Endothelial cell of umbilical vein (primary cell): ENCODE measurements at regions not wholly inside any gene's neighbourhood (a gene's known extent, or its start where the extent isn't known, plus 50 kb on each side); places are given as distances from the start of the nearest gene placed in this dataset.

Experiments used
- BruUV-seq: library from RNA; stranded (reverse); fragments of 400-500 nt; replicated peaks from 2 replicates; lab custom pipeline; 2021; lab: Mats Ljungman, UMichigan
- CTCF ChIA-PET: fragments of 300-600, 350-600 bp; sonication (Branson Sonifier 250); formaldehyde crosslinking; loops from one replicate; lab custom pipeline; 2021; ENCODE audit warnings: antibody characterized with exemption, inconsistent platforms; lab: Charles Lee
- POLR2A ChIA-PET: fragments of 300-600, 350-600 bp; sonication (Branson Sonifier 250); formaldehyde crosslinking; loops from one replicate; lab custom pipeline; 2021; ENCODE audit warnings: antibody characterized with exemption, inconsistent platforms; lab: Charles Lee
- DNase-seq: peaks from one replicate; pipeline ENCODE4 v3.0.0-alpha.2; 2011; ENCODE audit warnings: low read depth, low spot score
- FAIRE-seq: peaks from 2 replicates; lab custom pipeline; 2011; peaks lifted over from hg19 to GRCh38; lab: Jason Lieb, UNC
- H2AFZ ChIP-seq: 2 replicates; pipeline ENCODE4 v1.6.0; 2012; ENCODE audit warnings: low read depth, low read length, control low read depth, inconsistent platforms
- H3K27ac ChIP-seq: 2 replicates; pipeline ENCODE4 v1.5.1; 2011; ENCODE audit warnings: low read depth, mild to moderate bottlenecking, control low read depth, low read length, moderate library complexity; ENCODE audit not compliant: insufficient read depth
- H3K27me3 ChIP-seq, 2 experiments: 2 replicates each; pipeline versions ENCODE4 v1.6.0 to v1.6.1; 2011; ENCODE audit warnings: low read length in 2 of 2, mixed read lengths in 1 of 2; ENCODE audit not compliant: control insufficient read depth in 2 of 2, insufficient read depth in 2 of 2
- H3K36me3 ChIP-seq, 2 experiments: 2 replicates in 1 of 2; 3 replicates in 1 of 2; pipeline ENCODE4 v1.5.1; 2011; ENCODE audit warnings: low read length in 2 of 2, mild to moderate bottlenecking in 1 of 2, moderate library complexity in 1 of 2; ENCODE audit not compliant: control insufficient read depth in 2 of 2, insufficient read depth in 2 of 2; ENCODE audit errors: extremely low read depth in 1 of 2
- H3K4me1 ChIP-seq: 3 replicates; pipeline ENCODE4 v1.5.1; 2011; ENCODE audit warnings: mild to moderate bottlenecking, low read length; ENCODE audit not compliant: control insufficient read depth, insufficient read depth; ENCODE audit errors: extremely low read depth
- H3K4me2 ChIP-seq: 2 replicates; pipeline ENCODE4 v1.6.1; 2011; ENCODE audit warnings: low read length, control low read depth, mixed read lengths; ENCODE audit not compliant: insufficient read depth
- H3K4me3 ChIP-seq, 3 experiments: fragments of 200-600 bp in 1 of 3; sonication (generic), shearing (Covaris generic) in 1 of 3; replicated peaks in 1 of 3; 2 replicates each; pipeline ENCODE4 v1.5.1; 2011 to 2016; ENCODE audit warnings: control low read depth in 3 of 3, low read length in 3 of 3, mild to moderate bottlenecking in 2 of 3, inconsistent platforms in 1 of 3, low read depth in 1 of 3, moderate library complexity in 1 of 3; ENCODE audit not compliant: insufficient read depth in 1 of 3
- H3K79me2 ChIP-seq: 2 replicates; pipeline ENCODE4 v1.6.0; 2012; ENCODE audit warnings: low read length, inconsistent platforms; ENCODE audit not compliant: control insufficient read depth, insufficient read depth
- H3K9ac ChIP-seq: replicated peaks from 2 replicates; pipeline ENCODE3; 2011; ENCODE audit warnings: low read length, control low read depth; ENCODE audit not compliant: insufficient read depth; ENCODE audit errors: extremely low read depth
- H3K9me1 ChIP-seq: replicated peaks from 3 replicates; pipeline ENCODE4 v1.6.0; 2011; ENCODE audit warnings: mild to moderate bottlenecking, low read length; ENCODE audit not compliant: control insufficient read depth, insufficient read depth; ENCODE audit errors: extremely low read depth
- H3K9me3 ChIP-seq: replicated peaks from 2 replicates; pipeline ENCODE4 v1.5.1; 2012; ENCODE audit warnings: low read length, inconsistent platforms; ENCODE audit not compliant: control insufficient read depth, insufficient read depth
- H4K20me1 ChIP-seq: replicated peaks from 2 replicates; pipeline ENCODE3; 2011; ENCODE audit warnings: mild to moderate bottlenecking, low read length; ENCODE audit not compliant: control insufficient read depth, insufficient read depth; ENCODE audit errors: extremely low read depth
- EZH2 ChIP-seq: IDR thresholded peaks from 2 replicates; pipeline ENCODE4 v1.6.1; 2012; ENCODE audit warnings: borderline replicate concordance, low read depth, mild to moderate bottlenecking, moderate library complexity, low read length, inconsistent platforms; ENCODE audit not compliant: severe bottlenecking
- FOS ChIP-seq: IDR thresholded peaks from 2 replicates; pipeline ENCODE4 v1.6.1; 2011; ENCODE audit warnings: mild to moderate bottlenecking, low read length, moderate library complexity, borderline replicate concordance; ENCODE audit not compliant: insufficient read depth
- GATA2 ChIP-seq: IDR thresholded peaks from 2 replicates; pipeline ENCODE4 v1.7.0; 2011; ENCODE audit warnings: low read depth, mild to moderate bottlenecking, moderate library complexity, mixed read lengths, low read length; ENCODE audit not compliant: insufficient read length, insufficient read depth
- JUN ChIP-seq: IDR thresholded peaks from 2 replicates; pipeline ENCODE4 v1.6.1; 2011; ENCODE audit warnings: borderline replicate concordance, low read depth; ENCODE audit not compliant: insufficient read length, insufficient read depth
- MYC ChIP-seq: IDR thresholded peaks from one replicate; pipeline ENCODE4 v1.6.1; 2011; ENCODE audit warnings: mild to moderate bottlenecking, low read depth, low read length
- POLR2A ChIP-seq: IDR thresholded peaks from 2 replicates; pipeline ENCODE4 v1.6.1; 2012; ENCODE audit warnings: low read depth, mild to moderate bottlenecking, control low read depth, low read length
- POLR2AphosphoS5 ChIP-seq: IDR thresholded peaks from 2 replicates; pipeline ENCODE4 v1.6.1; 2012; ENCODE audit warnings: low read depth, mild to moderate bottlenecking, control low read depth, low read length, moderate library complexity; ENCODE audit not compliant: insufficient read depth
- dilution Hi-C: fragments of 300-500 bp; cut with MboI; formaldehyde crosslinking; loops from one replicate; pipeline ENCODE4 v1.15.0; 2019; ENCODE audit warnings: low sequenced_read_pairs; ENCODE audit not compliant: extremely low pct_ligation_motif_present
- intact Hi-C: fragments of 100-400 bp; cut with micrococcal nuclease; formaldehyde crosslinking; loops from one replicate; pipeline ENCODE4 v1.10.0; 2022
- TF ChIP-seq, protein P1 (sequence below), 2 donors: IDR thresholded peaks; 1 replicate in 1 of 2; 2 replicates in 1 of 2; pipeline ENCODE4 v1.5.1; 2011; ENCODE audit warnings: low read length in 2 of 2, mild to moderate bottlenecking in 2 of 2, moderate library complexity in 2 of 2, control low read depth in 1 of 2, inconsistent platforms in 1 of 2, low read depth in 1 of 2; ENCODE audit not compliant: insufficient read depth in 1 of 2; ENCODE audit errors: extremely low read depth in 1 of 2
- TF ChIP-seq, protein P2 (sequence below): IDR thresholded peaks from 2 replicates; pipeline ENCODE4 v1.6.1; 2011; ENCODE audit not compliant: insufficient read depth, insufficient read length

DNA sequence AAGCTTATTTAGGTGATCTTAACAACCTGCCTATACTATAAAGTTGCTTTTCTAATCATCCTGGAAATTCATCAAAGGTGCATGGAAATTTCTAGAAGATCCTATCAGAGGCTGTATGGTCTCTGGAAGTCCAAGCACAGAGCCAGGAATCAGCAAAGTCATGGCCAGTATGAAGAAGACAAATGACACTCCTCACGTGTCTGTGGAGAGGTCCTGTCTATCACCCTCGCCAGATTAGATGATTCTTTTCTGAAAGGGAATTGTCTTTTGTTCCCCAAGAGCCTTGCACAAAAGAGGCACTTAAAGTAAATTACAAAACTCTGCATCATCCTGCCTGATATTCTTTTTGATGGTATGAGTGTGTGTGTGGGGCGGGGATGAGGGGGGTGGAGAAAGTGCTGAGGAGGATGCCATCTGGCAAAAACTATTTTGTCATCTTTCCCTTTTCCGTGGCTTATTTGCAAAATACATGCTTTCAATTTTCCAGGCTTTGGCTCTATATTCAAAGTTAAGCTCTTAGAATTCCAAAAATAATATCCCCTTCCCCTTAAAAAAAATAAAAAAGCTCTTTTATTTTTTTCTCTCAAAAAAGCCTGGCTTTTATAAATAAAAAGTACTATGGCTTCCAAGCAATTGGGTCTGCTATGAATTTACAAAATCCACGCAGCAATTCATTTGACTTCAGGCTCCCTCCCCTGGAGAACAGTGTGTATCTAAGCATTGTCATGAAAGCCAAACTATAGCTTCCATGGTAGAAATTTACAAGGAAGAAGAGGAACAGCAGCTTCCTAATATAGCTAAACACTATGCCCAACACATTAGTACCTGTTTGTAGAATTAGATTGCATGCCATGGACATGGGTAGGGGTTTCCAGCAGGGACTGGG, 185.2 kb upstream of the ARG1 start:
- no peaks in the 10 kb centered on the region for H3K9me1 ChIP-seq
- ChIA-PET CTCF (no interaction called here), POLR2A (no interaction called here)
- H3K4me1 ChIP-seq = no peaks in the 10 kb centered on the region
- no peak overlapping the region for H3K27ac ChIP-seq
- H3K9ac ChIP-seq = no peak overlapping the region
- no peaks in the 10 kb centered on the region for H3K27me3 ChIP-seq
- dilution Hi-C loops = no loop called here
- H3K4me2 ChIP-seq = no peak overlapping the region
- no peaks in the 10 kb centered on the region for H3K36me3 ChIP-seq
- no peaks in the 10 kb centered on the region for H3K79me2 ChIP-seq
- no peak for FAIRE-seq
- BruUV-seq = no TSS peak
- H3K9me3 ChIP-seq = no peaks in the 10 kb centered on the region
- TF ChIP-seq POLR2A (no peak), FOS (no peak), EZH2 (no peak), JUN (no peak), MYC (no peak), GATA2 (no peak), POLR2AphosphoS5 (no peak)
- TF ChIP-seq, protein P1, sequence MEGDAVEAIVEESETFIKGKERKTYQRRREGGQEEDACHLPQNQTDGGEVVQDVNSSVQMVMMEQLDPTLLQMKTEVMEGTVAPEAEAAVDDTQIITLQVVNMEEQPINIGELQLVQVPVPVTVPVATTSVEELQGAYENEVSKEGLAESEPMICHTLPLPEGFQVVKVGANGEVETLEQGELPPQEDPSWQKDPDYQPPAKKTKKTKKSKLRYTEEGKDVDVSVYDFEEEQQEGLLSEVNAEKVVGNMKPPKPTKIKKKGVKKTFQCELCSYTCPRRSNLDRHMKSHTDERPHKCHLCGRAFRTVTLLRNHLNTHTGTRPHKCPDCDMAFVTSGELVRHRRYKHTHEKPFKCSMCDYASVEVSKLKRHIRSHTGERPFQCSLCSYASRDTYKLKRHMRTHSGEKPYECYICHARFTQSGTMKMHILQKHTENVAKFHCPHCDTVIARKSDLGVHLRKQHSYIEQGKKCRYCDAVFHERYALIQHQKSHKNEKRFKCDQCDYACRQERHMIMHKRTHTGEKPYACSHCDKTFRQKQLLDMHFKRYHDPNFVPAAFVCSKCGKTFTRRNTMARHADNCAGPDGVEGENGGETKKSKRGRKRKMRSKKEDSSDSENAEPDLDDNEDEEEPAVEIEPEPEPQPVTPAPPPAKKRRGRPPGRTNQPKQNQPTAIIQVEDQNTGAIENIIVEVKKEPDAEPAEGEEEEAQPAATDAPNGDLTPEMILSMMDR (IDR thresholded peaks at IDR 0.05; ENCODE audit: extremely low read depth in 1 of 2, insufficient read depth in 1 of 2, low read depth in 1 of 2, low read length in 2 of 2) = no peak
- TF ChIP-seq, protein P2, sequence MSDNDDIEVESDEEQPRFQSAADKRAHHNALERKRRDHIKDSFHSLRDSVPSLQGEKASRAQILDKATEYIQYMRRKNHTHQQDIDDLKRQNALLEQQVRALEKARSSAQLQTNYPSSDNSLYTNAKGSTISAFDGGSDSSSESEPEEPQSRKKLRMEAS = no peak
- H4K20me1 ChIP-seq = no peaks in the 10 kb centered on the region
- no peak overlapping the region for H2AFZ ChIP-seq
- intact Hi-C loops = no loop called here
- no peak for DNase-seq
- H3K4me3 ChIP-seq = no peak overlapping the region
